ENCODE measurements at regions not wholly inside any gene's neighbourhood (a gene's known extent, or its start where the extent isn't known, plus 50 kb on each side); places are given as distances from the start of the nearest gene placed in this dataset.

- peaks cover 8% of the 10 kb centered on the region for H3K9me3 ChIP-seq (replicated peaks; ENCODE audit: control insufficient read depth, low read depth, low read length)
- H3K27me3 ChIP-seq (ENCODE audit: control insufficient read depth, insufficient read depth, low read length), result no peaks in the 10 kb centered on the region
- H3K27ac ChIP-seq (ENCODE audit: low read length), result peak overlapping the region; percentile 65
- peaks cover 32% of the 10 kb centered on the region for H3K4me1 ChIP-seq (ENCODE audit: control insufficient read depth, insufficient read depth, low read length)
- no peaks in the 10 kb centered on the region for H3K36me3 ChIP-seq (ENCODE audit: control insufficient read depth, insufficient read depth, low read length)
- no peak for DNase-seq
- WGBS (ENCODE audit: insufficient coverage), result 86% methylated on average over 5 of the region's 9 CpGs
- H3K4me3 ChIP-seq (ENCODE audit: low read length), result no peak overlapping the region
These were observed 103.6 kb downstream of the TRIM29 start for GRCh38 chr11:120034176-120034875.

GRCh38 chr11:120032766-120033390 lies 105.0 kb downstream of the TRIM29 start:
- DNase-seq, result no peak
- WGBS (ENCODE audit: insufficient coverage), result 80% methylated on average over 1 of the region's 10 CpGs
- H3K27me3 ChIP-seq (ENCODE audit: control insufficient read depth, insufficient read depth, low read length), result peaks cover 5% of the 10 kb centered on the region
- H3K4me1 ChIP-seq (ENCODE audit: control insufficient read depth, insufficient read depth, low read length), result peaks cover 32% of the 10 kb centered on the region
- no peak overlapping the region for H3K4me3 ChIP-seq (ENCODE audit: low read length)
- no peaks in the 10 kb centered on the region for H3K36me3 ChIP-seq (ENCODE audit: control insufficient read depth, insufficient read depth, low read length)
- peaks cover 8% of the 10 kb centered on the region for H3K9me3 ChIP-seq (replicated peaks; ENCODE audit: control insufficient read depth, low read depth, low read length)
- H3K27ac ChIP-seq (ENCODE audit: low read length), result no peak overlapping the region

- no peak for DNase-seq
- H3K27ac ChIP-seq (ENCODE audit: low read length), result no peak overlapping the region
- H3K4me3 ChIP-seq (ENCODE audit: low read length), result no peak overlapping the region
- H3K27me3 ChIP-seq (ENCODE audit: control insufficient read depth, insufficient read depth, low read length), result peaks cover 12% of the 10 kb centered on the region
- WGBS (ENCODE audit: insufficient coverage), result 48% methylated on average over 8 of the region's 11 CpGs
- H3K9me3 ChIP-seq (replicated peaks; ENCODE audit: control insufficient read depth, low read depth, low read length), result peaks cover 6% of the 10 kb centered on the region
- no peaks in the 10 kb centered on the region for H3K36me3 ChIP-seq (ENCODE audit: control insufficient read depth, insufficient read depth, low read length)
- H3K4me1 ChIP-seq (ENCODE audit: control insufficient read depth, insufficient read depth, low read length), result peaks cover 32% of the 10 kb centered on the region
These were observed 106.0 kb downstream of the TRIM29 start for GRCh38 chr11:120031612-120032600.

GRCh38 chr11:120031156-120031555 lies 106.8 kb downstream of the TRIM29 start:
- DNase-seq, result no peak
- H3K4me1 ChIP-seq (ENCODE audit: control insufficient read depth, insufficient read depth, low read length), result peaks cover 32% of the 10 kb centered on the region
- WGBS (ENCODE audit: insufficient coverage), result 94% methylated on average over 6 of the region's 11 CpGs
- peaks cover 12% of the 10 kb centered on the region for H3K27me3 ChIP-seq (ENCODE audit: control insufficient read depth, insufficient read depth, low read length)
- H3K36me3 ChIP-seq (ENCODE audit: control insufficient read depth, insufficient read depth, low read length), result no peaks in the 10 kb centered on the region
- H3K9me3 ChIP-seq (replicated peaks; ENCODE audit: control insufficient read depth, low read depth, low read length), result peaks cover 6% of the 10 kb centered on the region
- no peak overlapping the region for H3K27ac ChIP-seq (ENCODE audit: low read length)
- H3K4me3 ChIP-seq (ENCODE audit: low read length), result no peak overlapping the region

GRCh38 chr11:120030411-120030810 lies 107.5 kb downstream of the TRIM29 start:
- H3K4me1 ChIP-seq (ENCODE audit: control insufficient read depth, insufficient read depth, low read length), result peaks cover 26% of the 10 kb centered on the region
- WGBS (ENCODE audit: insufficient coverage), result 79% methylated on average over 2 of the region's 4 CpGs
- no peak for DNase-seq
- no peak overlapping the region for H3K27ac ChIP-seq (ENCODE audit: low read length)
- H3K4me3 ChIP-seq (ENCODE audit: low read length), result no peak overlapping the region
- peaks cover 12% of the 10 kb centered on the region for H3K27me3 ChIP-seq (ENCODE audit: control insufficient read depth, insufficient read depth, low read length)
- no peaks in the 10 kb centered on the region for H3K9me3 ChIP-seq (replicated peaks; ENCODE audit: control insufficient read depth, low read depth, low read length)
- H3K36me3 ChIP-seq (ENCODE audit: control insufficient read depth, insufficient read depth, low read length), result no peaks in the 10 kb centered on the region

- Histone ChIP-seq H3K4me1 (ENCODE audit: control insufficient read depth, insufficient read depth, low read length) (peaks cover 15% of the 10 kb centered on the region), H3K27ac (ENCODE audit: low read length) (no peak overlapping the region), H3K27me3 (ENCODE audit: control insufficient read depth, insufficient read depth, low read length) (peaks cover 12% of the 10 kb centered on the region), H3K36me3 (ENCODE audit: control insufficient read depth, insufficient read depth, low read length) (no peaks in the 10 kb centered on the region), H3K4me3 (ENCODE audit: low read length) (no peak overlapping the region), H3K9me3 (replicated peaks; ENCODE audit: control insufficient read depth, low read depth, low read length) (no peaks in the 10 kb centered on the region)
- DNase-seq, result no peak
- whole genome bisulfite sequencing (ENCODE audit: insufficient coverage), result 68% methylated on average over 2 of the region's 4 CpGs
These were observed 108.6 kb downstream of the TRIM29 start for GRCh38 chr11:120029321-120029720.

GRCh38 chr11:120028897-120029258 lies 109.0 kb downstream of the TRIM29 start:
- no peak overlapping the region for H3K27ac ChIP-seq (ENCODE audit: low read length)
- WGBS (ENCODE audit: insufficient coverage), result 95% methylated on average over 3 of the region's 8 CpGs
- DNase-seq, result no peak
- H3K4me3 ChIP-seq (ENCODE audit: low read length), result no peak overlapping the region
- no peaks in the 10 kb centered on the region for H3K9me3 ChIP-seq (replicated peaks; ENCODE audit: control insufficient read depth, low read depth, low read length)
- H3K27me3 ChIP-seq (ENCODE audit: control insufficient read depth, insufficient read depth, low read length), result peaks cover 15% of the 10 kb centered on the region
- H3K36me3 ChIP-seq (ENCODE audit: control insufficient read depth, insufficient read depth, low read length), result no peaks in the 10 kb centered on the region
- H3K4me1 ChIP-seq (ENCODE audit: control insufficient read depth, insufficient read depth, low read length), result peaks cover 11% of the 10 kb centered on the region

- no peak for DNase-seq
- Histone ChIP-seq H3K9me3 (replicated peaks; ENCODE audit: control insufficient read depth, low read depth, low read length) (no peaks in the 10 kb centered on the region), H3K4me1 (ENCODE audit: control insufficient read depth, insufficient read depth, low read length) (peaks cover 10% of the 10 kb centered on the region), H3K27me3 (ENCODE audit: control insufficient read depth, insufficient read depth, low read length) (peaks cover 15% of the 10 kb centered on the region), H3K4me3 (ENCODE audit: low read length) (no peak overlapping the region), H3K36me3 (ENCODE audit: control insufficient read depth, insufficient read depth, low read length) (no peaks in the 10 kb centered on the region), H3K27ac (ENCODE audit: low read length) (no peak overlapping the region)
- 58% methylated on average over 6 of the region's 10 CpGs for WGBS (ENCODE audit: insufficient coverage)
These were observed 109.6 kb downstream of the TRIM29 start for GRCh38 chr11:120028181-120028896.

GRCh38 chr11:120027546-120028180 lies 110.2 kb downstream of the TRIM29 start:
- Histone ChIP-seq H3K4me3 (ENCODE audit: low read length) (no peak overlapping the region), H3K27me3 (ENCODE audit: control insufficient read depth, insufficient read depth, low read length) (peaks cover 15% of the 10 kb centered on the region), H3K27ac (ENCODE audit: low read length) (no peak overlapping the region), H3K4me1 (ENCODE audit: control insufficient read depth, insufficient read depth, low read length) (peaks cover 4% of the 10 kb centered on the region), H3K36me3 (ENCODE audit: control insufficient read depth, insufficient read depth, low read length) (no peaks in the 10 kb centered on the region), H3K9me3 (replicated peaks; ENCODE audit: control insufficient read depth, low read depth, low read length) (no peaks in the 10 kb centered on the region)
- WGBS (ENCODE audit: insufficient coverage), result 52% methylated on average over 11 of the region's 11 CpGs
- no peak for DNase-seq

All from muscle of leg (tissue), 3 donors.